Loucy (cell line): ENCODE measurements at regions not wholly inside any gene's neighbourhood (a gene's known extent, or its start where the extent isn't known, plus 50 kb on each side); places are given as distances from the start of the nearest gene placed in this dataset.

ENCODE experiments used
- CTCF ChIP-seq: fragments of 200-600 bp; sonication (generic); conservative IDR thresholded peaks from 2 replicates; pipeline ENCODE4 v1.5.1; 2014; ENCODE audit warnings: mild to moderate bottlenecking, antibody characterized with exemption, low read length
- EZH2phosphoT487 ChIP-seq: fragments of 200-600 bp; IDR thresholded peaks from 2 replicates; pipeline ENCODE4 v1.6.1; 2018; ENCODE audit warnings: antibody characterized with exemption, mild to moderate bottlenecking, moderate library complexity, borderline replicate concordance

GRCh38 chrX:148133105-148133725 is 152.1 kb downstream of the FMR1NB start:
- TF ChIP-seq CTCF, result peak; percentile 51
- TF ChIP-seq EZH2phosphoT487, result no peak
